Upper lobe of left lung (tissue), 4 donors: ENCODE measurements at regions not wholly inside any gene's neighbourhood (a gene's known extent, or its start where the extent isn't known, plus 50 kb on each side); places are given as distances from the start of the nearest gene placed in this dataset.
"Not testable (repeated sequence)": the region's sequence is repeated elsewhere in the genome, so short reads cannot be mapped to it uniquely, and the experiment has no call there.

Source experiments
- CTCF ChIP-seq, 6 experiments: fragments of 450-650 bp in 4 of 6; fragments of 200-600 bp in 2 of 6; sonication (generic) in 2 of 6; IDR thresholded peaks; one replicate each; pipeline ENCODE4 v1.5.1; 2016 to 2019; ENCODE audit warnings: antibody characterized with exemption in 6 of 6
- POLR2A ChIP-seq, 4 donors: fragments of 450-650 bp; IDR thresholded peaks; one replicate each; pipeline ENCODE4 v1.5.1; 2016 to 2017; ENCODE audit warnings: antibody characterized with exemption in 4 of 4, mild to moderate bottlenecking in 2 of 4

- TF ChIP-seq CTCF, POLR2A (IDR thresholded peaks at IDR 0.05): not testable (repeated sequence)
These were observed 727.6 kb downstream of the TMEM121 start for GRCh38 chr14:106253995-106254394.
